Sigmoid colon (tissue), 4 donors: ENCODE measurements at regions not wholly inside any gene's neighbourhood (a gene's known extent, or its start where the extent isn't known, plus 50 kb on each side); places are given as distances from the start of the nearest gene placed in this dataset.

Experiments
- CTCF ChIP-seq, 4 experiments: fragments of 450-650 bp in 3 of 4; fragments of 200-600 bp in 1 of 4; IDR thresholded peaks; one replicate each; pipeline ENCODE4 v1.5.1; 2016 to 2019; ENCODE audit warnings: antibody characterized with exemption in 4 of 4, mild to moderate bottlenecking in 3 of 4, moderate library complexity in 2 of 4
- EP300 ChIP-seq, 4 donors: sonication (generic); formaldehyde crosslinking; IDR thresholded peaks; one replicate each; pipeline ENCODE4 v1.6.1; 2017; ENCODE audit warnings: antibody characterized with exemption in 4 of 4
- POLR2A ChIP-seq, 2 donors: fragments of 450-650 bp; IDR thresholded peaks; one replicate each; pipeline ENCODE4 v1.6.1; 2016; ENCODE audit warnings: antibody characterized with exemption in 2 of 2, mild to moderate bottlenecking in 2 of 2, moderate library complexity in 2 of 2
- POLR2AphosphoS5 ChIP-seq, 4 donors: sonication (generic); formaldehyde crosslinking; IDR thresholded peaks; one replicate each; pipeline ENCODE4 v1.6.1; 2017; ENCODE audit warnings: antibody characterized with exemption in 4 of 4

GRCh38 chr19:21622920-21623319, 117.5 kb downstream of the ZNF429 start:
- TF ChIP-seq CTCF (IDR thresholded peaks at IDR 0.05) (no peak), POLR2A (IDR thresholded peaks at IDR 0.05) (no peak), EP300 (IDR thresholded peaks at IDR 0.05) (no peak), POLR2AphosphoS5 (IDR thresholded peaks at IDR 0.05) (no peak)
